H9 (cell line): ENCODE measurements at regions not wholly inside any gene's neighbourhood (a gene's known extent, or its start where the extent isn't known, plus 50 kb on each side); places are given as distances from the start of the nearest gene placed in this dataset.

Source experiments
- DNase-seq: peaks from one replicate; pipeline ENCODE4 v3.0.0-alpha.2; 2017
- H2AFZ ChIP-seq: one replicate; pipeline ENCODE4 v1.6.1; 2013; ENCODE audit warnings: mild to moderate bottlenecking, low read length, control low read depth, moderate library complexity
- H2AK5ac ChIP-seq: 2 replicates; pipeline ENCODE4 v1.6.1; 2013; ENCODE audit warnings: low read length, control low read depth, mixed read lengths; ENCODE audit not compliant: insufficient read length
- H2BK120ac ChIP-seq: one replicate; pipeline ENCODE4 v1.6.1; 2013; ENCODE audit warnings: low read depth, mild to moderate bottlenecking, low read length, control low read depth, inconsistent platforms; ENCODE audit not compliant: poor library complexity, severe bottlenecking
- H2BK12ac ChIP-seq: 2 replicates; pipeline ENCODE4 v1.6.1; 2013; ENCODE audit warnings: low read length, control low read depth, mixed read lengths, low read depth; ENCODE audit not compliant: insufficient read length
- H2BK15ac ChIP-seq: 2 replicates; pipeline ENCODE4 v1.6.1; 2013; ENCODE audit warnings: low read depth, low read length, control low read depth
- H2BK20ac ChIP-seq: one replicate; pipeline ENCODE4 v1.6.1; 2013; ENCODE audit warnings: low read depth, mild to moderate bottlenecking, low read length, control low read depth, inconsistent platforms; ENCODE audit not compliant: poor library complexity, severe bottlenecking
- H2BK5ac ChIP-seq: 2 replicates; pipeline ENCODE4 v1.6.1; 2013; ENCODE audit warnings: low read length, control low read depth, mixed read lengths; ENCODE audit not compliant: insufficient read length
- H3K14ac ChIP-seq: 2 replicates; pipeline ENCODE4 v1.6.1; 2013; ENCODE audit warnings: low read length, control low read depth; ENCODE audit not compliant: insufficient read depth
- H3K18ac ChIP-seq: 2 replicates; pipeline ENCODE4 v1.6.1; 2013; ENCODE audit warnings: low read depth, mild to moderate bottlenecking, mixed read lengths, low read length, control low read depth; ENCODE audit not compliant: insufficient read length
- H3K23ac ChIP-seq: 2 replicates; pipeline ENCODE4 v1.6.1; 2013; ENCODE audit warnings: low read length, control low read depth, mixed read lengths, low read depth; ENCODE audit not compliant: insufficient read length
- H3K23me2 ChIP-seq: 2 replicates; pipeline ENCODE4 v1.6.1; 2013; ENCODE audit warnings: low read depth, mild to moderate bottlenecking, mixed read lengths, low read length, control low read depth; ENCODE audit not compliant: insufficient read length, poor library complexity, severe bottlenecking
- H3K27ac ChIP-seq: 2 replicates; pipeline ENCODE4 v1.5.1; 2013; ENCODE audit warnings: low read length, control low read depth, mixed read lengths, low read depth; ENCODE audit not compliant: insufficient read length
- H3K27me3 ChIP-seq: 2 replicates; pipeline ENCODE4 v1.6.1; 2013; ENCODE audit warnings: low read length, control low read depth, inconsistent platforms; ENCODE audit not compliant: insufficient read depth
- H3K4ac ChIP-seq: 2 replicates; pipeline ENCODE4 v1.6.1; 2013; ENCODE audit warnings: low read depth, mild to moderate bottlenecking, control low read depth, inconsistent platforms, low read length, moderate library complexity
- H3K4me1 ChIP-seq: 2 replicates; pipeline ENCODE4 v1.6.1; 2013; ENCODE audit warnings: low read length, control low read depth, inconsistent platforms; ENCODE audit not compliant: insufficient read depth
- H3K4me2 ChIP-seq: 2 replicates; pipeline ENCODE4 v1.6.1; 2013; ENCODE audit warnings: low read length, control low read depth, mixed read lengths; ENCODE audit not compliant: insufficient read length, insufficient read depth
- H3K56ac ChIP-seq: 2 replicates; pipeline ENCODE4 v1.6.1; 2013; ENCODE audit warnings: low read depth, mild to moderate bottlenecking, mixed read lengths, low read length, control low read depth; ENCODE audit not compliant: insufficient read length
- H3K79me1 ChIP-seq: 2 replicates; pipeline ENCODE4 v1.6.1; 2013; ENCODE audit warnings: low read depth, mild to moderate bottlenecking, moderate library complexity, low read length, control low read depth, inconsistent platforms; ENCODE audit not compliant: insufficient read depth, poor library complexity, severe bottlenecking
- H3K79me2 ChIP-seq: 2 replicates; pipeline ENCODE4 v1.6.1; 2013; ENCODE audit warnings: low read length, control low read depth, inconsistent platforms; ENCODE audit not compliant: insufficient read depth
- H3K9ac ChIP-seq: 2 replicates; pipeline ENCODE4 v1.6.1; 2013; ENCODE audit warnings: low read length, control low read depth, mixed read lengths; ENCODE audit not compliant: insufficient read length; ENCODE audit errors: extremely low read depth
- H3K9me3 ChIP-seq: one replicate; pipeline ENCODE4 v1.6.1; 2013; ENCODE audit warnings: low read depth, low read length, inconsistent platforms; ENCODE audit not compliant: control insufficient read depth
- H3T11ph ChIP-seq: one replicate; pipeline ENCODE4 v1.6.1; 2013; ENCODE audit warnings: mild to moderate bottlenecking, low read length, control low read depth, inconsistent platforms
- H4K20me1 ChIP-seq: one replicate; pipeline ENCODE4 v1.6.1; 2013; ENCODE audit not compliant: control insufficient read depth, insufficient read length, insufficient read depth
- H4K5ac ChIP-seq: 2 replicates; pipeline ENCODE4 v1.6.1; 2013; ENCODE audit warnings: low read depth, mild to moderate bottlenecking, mixed read lengths, low read length, control low read depth; ENCODE audit not compliant: insufficient read length
- H4K8ac ChIP-seq: replicated peaks from 2 replicates; pipeline ENCODE4 v1.6.1; 2013; ENCODE audit warnings: low read length, control low read depth, mixed read lengths, low read depth; ENCODE audit not compliant: insufficient read length
- H4K91ac ChIP-seq: 2 replicates; pipeline ENCODE4 v1.6.1; 2013; ENCODE audit warnings: low read depth, mild to moderate bottlenecking, moderate library complexity, mixed read lengths, low read length, control low read depth; ENCODE audit not compliant: insufficient read length
- H3K27ac Mint-ChIP-seq, 3 experiments: 2 replicates in 2 of 3; 3 replicates in 1 of 3; pipeline ENCODE4 v1.8.0; 2020 to 2021; ENCODE audit warnings: mixed read lengths in 3 of 3, mild to moderate bottlenecking in 1 of 3, moderate library complexity in 1 of 3
- H3K27me3 Mint-ChIP-seq: 2 replicates; pipeline ENCODE4 v1.8.0; 2021; ENCODE audit warnings: low read depth, mild to moderate bottlenecking, moderate library complexity, mixed read lengths
- H3K36me3 Mint-ChIP-seq, 3 experiments: 2 replicates in 2 of 3; 3 replicates in 1 of 3; pipeline ENCODE4 v1.8.0; 2020 to 2021; ENCODE audit warnings: low read depth in 3 of 3, mixed read lengths in 3 of 3; ENCODE audit not compliant: insufficient read depth in 1 of 3
- H3K4me1 Mint-ChIP-seq, 2 experiments: 2 replicates each; pipeline ENCODE4 v1.8.0; 2020; ENCODE audit warnings: mixed read lengths in 2 of 2
- H3K4me3 Mint-ChIP-seq, 2 experiments: 2 replicates in 1 of 2; 3 replicates in 1 of 2; pipeline ENCODE4 v1.8.0; 2020 to 2021; ENCODE audit warnings: mild to moderate bottlenecking in 2 of 2, mixed read lengths in 2 of 2, moderate library complexity in 1 of 2
- H3K9me3 Mint-ChIP-seq, 2 experiments: 2 replicates in 1 of 2; 3 replicates in 1 of 2; pipeline ENCODE4 v1.8.0; 2020; ENCODE audit warnings: mild to moderate bottlenecking in 2 of 2, mixed read lengths in 2 of 2, moderate library complexity in 1 of 2
- CTCF ChIP-seq: fragments of 200-600 bp; sonication (generic); conservative IDR thresholded peaks from 3 replicates; pipeline ENCODE4 v1.8.0; 2021; ENCODE audit warnings: antibody characterized with exemption, mild to moderate bottlenecking
- WGBS: extraction: QIAGEN DNeasy Blood & Tissue Kit; methylation state at CpG from one replicate; pipeline ENCODE4 v1.1.7; 2013; ENCODE audit warnings: missing lambda C conversion rate, low lambda C conversion rate, mixed read lengths; ENCODE audit not compliant: insufficient read length; ENCODE audit errors: extremely low coverage; 5-methylcytosine and 5-hydroxymethylcytosine counted together

- no peak overlapping the region for H2BK15ac ChIP-seq
- H3K23ac ChIP-seq: no peak overlapping the region
- H3K4me3 Mint-ChIP-seq: no peak overlapping the region
- no CpG with 5 or more reads among the region's 1 CpG for WGBS
- H4K91ac ChIP-seq: no peak overlapping the region
- no peak overlapping the region for H3T11ph ChIP-seq
- no peak for DNase-seq
- H3K27me3 ChIP-seq: no peaks in the 10 kb centered on the region
- H4K8ac ChIP-seq: no peak overlapping the region
- H3K27me3 Mint-ChIP-seq: no peaks in the 10 kb centered on the region
- H3K79me1 ChIP-seq: no peaks in the 10 kb centered on the region
- no peak overlapping the region for H3K4me2 ChIP-seq
- no peak overlapping the region for H2BK120ac ChIP-seq
- H3K4ac ChIP-seq: no peak overlapping the region
- H3K36me3 Mint-ChIP-seq: peaks cover 0 to 9% (median 7%) of the 10 kb centered on the region in 3 experiments; a peak in 5 of 7 replicates
- H3K9me3 ChIP-seq: no peaks in the 10 kb centered on the region
- H4K20me1 ChIP-seq: no peaks in the 10 kb centered on the region
- no peak overlapping the region for H3K27ac ChIP-seq
- H3K4me1 ChIP-seq: no peaks in the 10 kb centered on the region
- no peak overlapping the region for H2BK12ac ChIP-seq
- no peak overlapping the region for H3K27ac Mint-ChIP-seq
- no peaks in the 10 kb centered on the region for H3K23me2 ChIP-seq
- no peak overlapping the region for H2BK5ac ChIP-seq
- no peak overlapping the region for H2AK5ac ChIP-seq
- no peak overlapping the region for H3K9ac ChIP-seq
- no peak overlapping the region for H2AFZ ChIP-seq
- no peak overlapping the region for H3K18ac ChIP-seq
- no peak overlapping the region for H3K14ac ChIP-seq
- H3K4me1 Mint-ChIP-seq: peaks cover 0 to 5% of the 10 kb centered on the region in 2 experiments; a peak in 2 of 4 replicates
- no peak overlapping the region for H4K5ac ChIP-seq
- H3K79me2 ChIP-seq: no peaks in the 10 kb centered on the region
- TF ChIP-seq CTCF: no peak
- H3K9me3 Mint-ChIP-seq: peaks cover 8 to 10% of the 10 kb centered on the region in 2 experiments
- no peak overlapping the region for H3K56ac ChIP-seq
- H2BK20ac ChIP-seq: no peak overlapping the region
These were observed 281.7 kb upstream of the TRPM3 start for GRCh38 chr9:71403106-71403505.
